Prostate gland (tissue), 2 donors: ENCODE measurements at regions not wholly inside any gene's neighbourhood (a gene's known extent, or its start where the extent isn't known, plus 50 kb on each side); places are given as distances from the start of the nearest gene placed in this dataset.

Source experiments
- DNase-seq: peaks from one replicate; pipeline ENCODE4 v3.0.0-alpha.2; 2019; ENCODE audit warnings: low spot score
- H3K27ac ChIP-seq, 2 donors: fragments of 200-600 bp; sonication (generic); 2 replicates each; pipeline ENCODE4 v1.5.1; 2017 to 2019
- H3K27me3 ChIP-seq: fragments of 200-600 bp; sonication (generic); replicated peaks from 2 replicates; pipeline ENCODE4 v1.5.1; 2019; ENCODE audit not compliant: insufficient read depth
- H3K36me3 ChIP-seq, 2 donors: fragments of 200-600 bp; sonication (generic); 1 replicate in 1 of 2; 2 replicates in 1 of 2; pipeline versions ENCODE4 v1.5.1 to v1.8.1; 2017 to 2019
- H3K4me1 ChIP-seq: fragments of 200-600 bp; sonication (generic); replicated peaks from 2 replicates; pipeline ENCODE4 v1.5.1; 2019
- H3K4me3 ChIP-seq, 2 donors: fragments of 200-600 bp; sonication (generic); 2 replicates each; pipeline ENCODE4 v1.5.1; 2017 to 2019
- H3K9me3 ChIP-seq: fragments of 200-600 bp; sonication (generic); 2 replicates; pipeline ENCODE4 v1.5.1; 2017
- POLR2A ChIP-seq: fragments of 450-650 bp; IDR thresholded peaks from one replicate; pipeline ENCODE4 v1.6.1; 2016; ENCODE audit warnings: antibody characterized with exemption, mild to moderate bottlenecking
- POLR2AphosphoS5 ChIP-seq: sonication (generic); formaldehyde crosslinking; IDR thresholded peaks from one replicate; pipeline ENCODE4 v1.6.1; 2017; ENCODE audit warnings: antibody characterized with exemption
- WGBS: methylation state at CpG from one replicate; pipeline ENCODE4 v1.1.5; 2018; 5-methylcytosine and 5-hydroxymethylcytosine counted together
- intact Hi-C: fragments of 100-400 bp; cut with DNase I; formaldehyde crosslinking; loops from one replicate; pipeline ENCODE4 v1.14.2; 2022
- TF ChIP-seq, protein P1 (sequence below), 4 experiments: fragments of 200-600 bp in 2 of 4; fragments of 450-650 bp in 2 of 4; sonication (generic) in 2 of 4; IDR thresholded peaks; 1 replicate in 3 of 4; 2 replicates in 1 of 4; pipeline ENCODE4 v1.5.1; 2016 to 2019; ENCODE audit warnings: antibody characterized with exemption in 4 of 4, mild to moderate bottlenecking in 2 of 4, moderate library complexity in 2 of 4

DNA sequence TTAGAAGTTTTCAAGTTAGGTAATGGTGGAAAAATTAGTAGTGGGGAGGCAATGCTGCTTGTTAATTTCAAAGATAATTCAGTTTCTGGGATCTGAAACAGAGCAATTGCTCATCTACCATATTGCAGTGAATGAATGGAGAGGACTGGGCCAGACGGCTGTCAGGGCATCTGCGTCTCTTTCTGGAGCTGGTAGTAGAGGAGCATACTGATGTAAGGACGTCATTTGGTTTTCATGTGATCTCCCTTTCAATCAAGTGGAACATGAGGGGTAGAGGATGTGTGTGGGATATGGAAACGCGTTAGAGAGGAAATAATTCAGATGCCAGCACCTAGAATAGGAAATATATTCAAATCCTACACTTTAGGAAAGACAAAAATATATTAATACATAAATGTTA lies 490.3 kb downstream of the ADCYAP1 start:
- WGBS: 78% methylated on average over 5 of the region's 5 CpGs
- Histone ChIP-seq H3K9me3 (no peaks in the 10 kb centered on the region), H3K36me3 (no peaks in the 10 kb centered on the region), H3K4me1 (no peaks in the 10 kb centered on the region), H3K4me3 (no peak overlapping the region), H3K27me3 (no peaks in the 10 kb centered on the region), H3K27ac (no peak overlapping the region)
- intact Hi-C loops: no loop called here
- TF ChIP-seq POLR2AphosphoS5 (no peak), POLR2A (no peak)
- TF ChIP-seq, protein P1, sequence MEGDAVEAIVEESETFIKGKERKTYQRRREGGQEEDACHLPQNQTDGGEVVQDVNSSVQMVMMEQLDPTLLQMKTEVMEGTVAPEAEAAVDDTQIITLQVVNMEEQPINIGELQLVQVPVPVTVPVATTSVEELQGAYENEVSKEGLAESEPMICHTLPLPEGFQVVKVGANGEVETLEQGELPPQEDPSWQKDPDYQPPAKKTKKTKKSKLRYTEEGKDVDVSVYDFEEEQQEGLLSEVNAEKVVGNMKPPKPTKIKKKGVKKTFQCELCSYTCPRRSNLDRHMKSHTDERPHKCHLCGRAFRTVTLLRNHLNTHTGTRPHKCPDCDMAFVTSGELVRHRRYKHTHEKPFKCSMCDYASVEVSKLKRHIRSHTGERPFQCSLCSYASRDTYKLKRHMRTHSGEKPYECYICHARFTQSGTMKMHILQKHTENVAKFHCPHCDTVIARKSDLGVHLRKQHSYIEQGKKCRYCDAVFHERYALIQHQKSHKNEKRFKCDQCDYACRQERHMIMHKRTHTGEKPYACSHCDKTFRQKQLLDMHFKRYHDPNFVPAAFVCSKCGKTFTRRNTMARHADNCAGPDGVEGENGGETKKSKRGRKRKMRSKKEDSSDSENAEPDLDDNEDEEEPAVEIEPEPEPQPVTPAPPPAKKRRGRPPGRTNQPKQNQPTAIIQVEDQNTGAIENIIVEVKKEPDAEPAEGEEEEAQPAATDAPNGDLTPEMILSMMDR (IDR thresholded peaks at IDR 0.05): no peak
- no peak for DNase-seq

DNA sequence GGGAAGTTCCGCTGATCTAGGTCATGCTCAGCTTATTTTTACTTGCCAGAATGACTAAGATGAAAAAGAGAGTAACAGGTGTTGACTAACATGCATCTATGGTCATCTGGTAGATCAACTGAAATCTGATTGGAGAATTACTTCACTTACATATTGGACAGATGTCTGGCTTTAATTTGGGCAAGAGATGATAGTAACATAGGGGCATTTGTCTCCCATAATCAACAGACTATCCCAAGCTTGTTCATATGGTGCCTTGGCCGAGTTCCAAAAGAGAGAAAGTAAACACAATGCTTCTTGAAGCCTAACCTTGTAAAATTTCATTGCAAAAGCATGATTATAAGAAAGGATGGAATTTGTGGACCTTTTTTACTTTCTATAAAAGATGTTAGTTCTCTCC lies 503.7 kb downstream of the ADCYAP1 start:
- TF ChIP-seq POLR2A: no peak
- no peak for TF ChIP-seq POLR2AphosphoS5
- TF ChIP-seq, protein P1 (IDR thresholded peaks at IDR 0.05): no peak

GRCh38 chr18:1412655-1413322 lies 508.1 kb downstream of the ADCYAP1 start:
- Histone ChIP-seq H3K27ac (no peak overlapping the region), H3K4me3 (no peak overlapping the region), H3K27me3 (no peaks in the 10 kb centered on the region), H3K4me1 (no peaks in the 10 kb centered on the region), H3K9me3 (no peaks in the 10 kb centered on the region), H3K36me3 (no peaks in the 10 kb centered on the region)
- WGBS: 52% methylated on average over 2 of the region's 2 CpGs
- TF ChIP-seq POLR2A (no peak), POLR2AphosphoS5 (no peak)
- TF ChIP-seq, protein P1 (IDR thresholded peaks at IDR 0.05): no peak
- DNase-seq: no peak
- intact Hi-C loops: no loop called here

More for the DNA sequence above, 503.7 kb downstream of the ADCYAP1 start:
- peak; percentile 7 for DNase-seq
- Histone ChIP-seq H3K4me1 (no peaks in the 10 kb centered on the region), H3K9me3 (no peaks in the 10 kb centered on the region), H3K36me3 (no peaks in the 10 kb centered on the region), H3K27me3 (no peaks in the 10 kb centered on the region), H3K4me3 (no peak overlapping the region), H3K27ac (no peak overlapping the region)
- WGBS: 54% methylated on average over 2 of the region's 2 CpGs
- intact Hi-C loops: no loop called here

DNA sequence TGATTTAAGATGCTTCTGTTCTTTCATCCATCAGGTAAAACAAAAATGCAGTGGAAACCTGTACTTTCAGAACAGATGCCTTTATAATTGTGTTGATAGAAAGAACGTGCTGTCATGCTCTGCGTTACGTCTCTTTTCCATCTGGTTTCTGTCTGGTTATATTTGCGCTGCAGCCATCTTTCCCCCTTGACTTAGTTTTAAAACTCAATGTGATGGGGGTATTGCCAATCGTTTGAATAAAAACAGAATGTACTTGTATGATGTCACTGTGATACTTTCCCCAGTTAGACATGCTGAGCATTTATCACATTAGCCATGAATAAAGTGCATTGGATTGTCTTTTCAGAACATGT lies 508.6 kb downstream of the ADCYAP1 start:
- H3K4me1 ChIP-seq: no peaks in the 10 kb centered on the region
- no peaks in the 10 kb centered on the region for H3K27me3 ChIP-seq
- DNase-seq: no peak
- intact Hi-C loops: no loop called here
- no peak overlapping the region for H3K4me3 ChIP-seq
- TF ChIP-seq POLR2AphosphoS5: no peak
- TF ChIP-seq, protein P1 (IDR thresholded peaks at IDR 0.05): no peak
- TF ChIP-seq POLR2A: no peak
- no peak overlapping the region for H3K27ac ChIP-seq
- no peaks in the 10 kb centered on the region for H3K9me3 ChIP-seq
- H3K36me3 ChIP-seq: no peaks in the 10 kb centered on the region
- WGBS: 76% methylated on average over 5 of the region's 5 CpGs

DNA sequence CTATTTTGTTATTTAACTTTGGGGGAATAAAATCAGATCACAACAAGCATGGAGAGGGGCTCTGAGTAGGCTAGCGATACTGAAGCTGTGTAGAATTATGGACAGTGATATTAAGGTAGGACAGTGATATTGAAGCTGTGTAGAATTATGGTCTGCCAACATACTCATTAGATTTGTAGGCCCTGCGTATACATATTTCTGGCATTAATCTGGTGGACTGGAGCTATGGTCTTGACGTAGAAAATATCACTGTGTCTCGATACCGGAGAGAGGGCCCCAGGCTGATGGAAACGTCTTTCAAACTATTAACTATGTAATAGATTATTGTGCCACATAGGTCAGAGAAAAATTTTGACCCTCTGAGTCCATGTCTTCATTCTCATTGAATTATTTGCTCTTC lies 511.4 kb downstream of the ADCYAP1 start:
- no peaks in the 10 kb centered on the region for H3K4me1 ChIP-seq
- no peaks in the 10 kb centered on the region for H3K27me3 ChIP-seq
- H3K9me3 ChIP-seq: no peaks in the 10 kb centered on the region
- no peak overlapping the region for H3K4me3 ChIP-seq
- intact Hi-C loops: no loop called here
- no peak for DNase-seq
- H3K27ac ChIP-seq: no peak overlapping the region
- TF ChIP-seq POLR2AphosphoS5 (no peak), POLR2A (no peak)
- TF ChIP-seq, protein P1 (IDR thresholded peaks at IDR 0.05): no peak
- H3K36me3 ChIP-seq: no peaks in the 10 kb centered on the region
- WGBS: 91% methylated on average over 6 of the region's 6 CpGs
